ENCODE measurements at regions not wholly inside any gene's neighbourhood (a gene's known extent, or its start where the extent isn't known, plus 50 kb on each side); places are given as distances from the start of the nearest gene placed in this dataset.
"Not testable (repeated sequence)": the region's sequence is repeated elsewhere in the genome, so short reads cannot be mapped to it uniquely, and the experiment has no call there.

DNA sequence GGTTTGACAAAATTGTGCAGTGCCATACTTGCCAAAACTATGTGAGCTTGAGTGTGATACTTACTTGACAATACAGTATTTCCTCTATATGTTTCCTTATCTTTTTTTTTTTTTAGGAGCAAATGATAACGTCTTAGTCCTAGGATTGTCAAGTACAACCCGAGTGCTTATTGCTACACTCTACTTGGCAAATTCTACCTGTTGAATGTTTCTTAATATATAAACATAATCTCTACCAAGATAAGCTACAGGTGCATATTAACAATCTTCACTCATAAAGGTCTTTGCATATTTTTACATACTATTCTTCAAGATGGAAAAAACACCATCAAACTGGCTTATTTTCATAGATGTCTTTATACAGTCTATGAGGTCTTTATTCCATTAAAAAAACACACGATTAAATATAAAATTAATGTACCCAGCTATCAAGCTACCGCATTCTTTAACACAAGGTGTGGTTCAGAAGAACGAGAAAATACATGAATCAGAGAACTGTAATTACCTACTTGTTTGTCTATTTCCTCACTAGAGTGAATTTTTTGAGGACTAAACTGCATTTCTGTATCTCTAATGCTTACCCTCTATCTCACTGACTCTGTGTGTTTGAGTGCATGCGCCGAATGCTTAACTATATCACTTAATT is 76.1 kb upstream of the PDSS1 start:
- ChIA-PET POLR2A (interaction anchor here (0.6 kb wide), 1 partner anchor 611 kb away, joined by 5 read pairs; no protein-coding TSS in a partner anchor), CTCF (no interaction called here)

DNA sequence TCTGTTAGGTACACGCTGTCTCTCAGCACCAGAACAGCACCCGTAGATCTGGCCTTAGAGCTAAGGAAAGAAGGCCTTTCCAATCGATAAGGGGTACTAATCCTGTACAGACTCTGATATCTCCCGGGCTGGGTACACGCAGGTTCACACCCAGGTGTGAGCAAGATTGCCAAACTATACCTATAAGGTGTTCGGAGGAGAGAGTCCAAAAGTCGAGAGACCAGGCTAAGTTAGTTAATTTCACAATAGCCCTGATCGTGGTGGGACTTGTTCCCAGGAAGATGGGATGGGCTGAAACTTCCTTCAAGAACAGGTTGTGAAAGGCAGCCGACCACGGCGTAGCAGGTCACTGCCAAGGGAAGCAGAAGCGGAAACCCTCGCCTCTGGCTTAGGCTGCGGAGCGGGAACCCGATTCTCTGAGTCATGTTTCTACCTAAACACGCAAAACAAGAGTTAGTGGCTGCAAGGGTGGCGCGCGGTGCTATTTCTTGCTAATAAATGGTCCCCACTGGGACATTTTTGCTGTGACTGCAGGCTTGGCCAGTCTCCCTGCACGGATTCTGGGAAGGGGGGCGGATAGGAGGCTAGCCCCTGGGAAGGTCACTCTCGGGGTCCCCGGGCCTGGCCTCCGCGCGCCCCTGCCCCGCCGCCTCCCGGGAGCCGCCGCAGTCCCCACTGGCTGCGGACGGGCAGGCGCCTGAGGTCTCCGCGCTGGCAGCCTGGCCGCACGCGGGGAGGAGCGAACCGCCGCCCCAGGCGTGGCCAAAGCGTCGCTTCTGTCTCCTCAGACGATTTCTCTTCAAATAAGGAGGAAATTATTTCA is 75.4 kb upstream of the PDSS1 start:
- CTCF ChIA-PET = no interaction called here
- POLR2A ChIA-PET = no interaction called here

DNA sequence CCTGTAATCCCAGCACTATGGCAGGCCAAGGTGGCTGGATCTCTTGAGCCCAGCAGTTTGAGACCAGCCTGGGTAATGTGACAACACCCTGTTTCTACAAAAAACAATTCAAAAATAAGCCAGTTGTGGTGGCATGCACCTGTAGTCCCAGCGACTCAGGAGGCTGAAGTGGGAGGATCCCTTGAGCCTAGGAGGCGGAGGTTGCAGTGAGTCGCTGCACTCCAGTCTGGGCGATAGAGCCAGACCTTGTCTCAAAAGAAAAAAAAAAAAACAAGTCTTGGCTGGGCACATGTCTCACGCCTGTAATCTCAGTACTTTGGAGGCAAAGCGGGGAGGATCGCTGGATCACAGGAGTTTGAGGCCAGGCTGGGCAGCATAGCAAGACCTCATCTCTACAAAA is 74.6 kb upstream of the PDSS1 start:
- CTCF ChIA-PET = no interaction called here
- POLR2A ChIA-PET = no interaction called here

DNA sequence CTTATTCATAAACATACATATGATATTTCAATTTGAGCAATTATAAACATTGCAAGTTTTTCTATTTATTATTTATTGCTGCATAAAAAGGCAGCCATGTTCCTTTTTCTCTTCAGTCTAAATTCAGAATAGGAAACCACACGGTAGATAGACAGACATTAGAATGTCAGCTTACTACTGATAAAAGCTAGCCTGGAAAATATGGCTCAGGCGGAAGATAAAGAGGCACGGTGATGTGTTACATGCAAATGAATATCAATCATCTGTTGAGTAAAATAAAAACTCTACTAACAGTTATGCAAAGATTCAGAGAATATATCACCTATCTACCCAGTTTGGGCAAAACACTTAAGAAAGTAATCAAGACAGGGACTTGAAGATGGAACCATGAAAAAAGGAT is 73.5 kb upstream of the PDSS1 start:
- CTCF ChIA-PET = no interaction called here

DNA sequence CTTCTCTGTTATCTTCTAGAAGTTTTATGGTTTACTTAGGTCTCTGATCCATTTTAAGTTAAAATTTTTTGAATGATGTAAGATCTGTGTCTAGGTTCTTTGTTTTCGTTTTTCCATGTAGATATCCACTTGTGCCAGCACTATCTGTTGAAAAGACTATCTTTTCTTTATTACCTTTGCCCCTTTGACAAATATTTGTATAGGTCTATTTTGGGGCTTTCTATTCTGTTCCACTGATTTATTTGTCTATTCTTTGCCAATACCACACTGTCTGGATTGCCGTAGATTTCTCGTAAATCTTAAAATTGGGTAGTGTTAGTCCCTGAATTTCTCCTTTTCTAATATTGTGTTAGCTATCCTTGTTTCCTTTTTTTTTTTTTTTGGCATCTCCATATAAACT is 71.4 kb upstream of the PDSS1 start:
- POLR2A ChIA-PET = no interaction called here
- CTCF ChIA-PET = no interaction called here

More for the DNA sequence above, 73.5 kb upstream of the PDSS1 start:
- POLR2A ChIA-PET = no interaction called here

DNA sequence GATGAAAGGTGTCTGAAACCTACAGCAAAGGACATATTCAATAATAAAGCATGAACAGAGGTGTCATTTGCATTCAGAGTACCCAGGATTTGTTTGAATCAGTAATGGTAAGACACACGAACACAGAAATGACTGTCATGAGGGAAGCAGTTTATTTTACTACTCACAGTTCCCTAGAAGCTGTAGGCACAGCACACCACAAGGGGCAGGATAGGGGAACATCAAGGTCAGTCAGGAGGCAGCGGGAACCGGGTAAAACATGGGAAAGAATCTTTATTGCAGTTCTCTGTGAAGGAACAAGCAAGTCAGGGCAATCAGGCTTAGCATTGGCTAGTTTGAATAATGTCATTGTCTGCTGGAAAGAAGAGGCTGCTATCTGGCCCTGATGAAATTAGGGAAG is 70.2 kb upstream of the PDSS1 start:
- ChIA-PET CTCF (no interaction called here), POLR2A (no interaction called here)

DNA sequence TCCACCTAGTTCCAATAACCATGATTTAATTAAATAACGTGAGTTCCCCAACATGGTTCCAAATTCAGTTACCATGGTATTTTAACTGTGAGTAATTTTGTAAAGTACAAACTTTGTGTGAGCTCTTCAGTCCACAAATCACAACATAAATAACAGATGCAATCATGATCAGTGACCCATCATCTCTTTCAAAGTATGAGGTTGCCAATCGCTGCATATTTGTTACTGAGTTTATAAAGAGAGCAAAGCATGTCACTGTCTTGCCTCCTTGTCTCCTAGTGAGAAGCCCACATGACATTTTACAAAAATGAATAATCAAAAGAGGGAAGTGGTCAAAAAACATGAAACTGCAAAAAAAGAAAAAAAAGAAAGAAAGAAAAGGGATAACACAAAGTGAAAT is 69.1 kb upstream of the PDSS1 start:
- CTCF ChIA-PET = no interaction called here
- POLR2A ChIA-PET = no interaction called here

DNA sequence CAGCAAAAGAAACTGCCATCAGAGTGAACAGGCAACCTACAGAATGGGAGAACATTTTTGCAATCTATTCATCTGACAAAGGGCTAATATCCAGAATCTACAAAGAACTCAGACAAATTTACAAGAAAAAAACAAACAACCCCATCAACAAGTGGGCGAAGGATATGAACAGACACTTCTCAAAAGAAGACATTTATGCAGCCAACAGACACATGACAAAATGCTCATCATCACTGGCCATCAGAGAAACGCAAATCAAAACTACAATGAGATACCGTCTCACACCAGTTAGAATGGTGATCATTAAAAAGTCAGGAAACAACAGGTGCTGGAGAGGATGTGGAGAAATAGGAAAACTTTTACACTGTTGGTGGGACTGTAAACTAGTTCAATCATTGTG is 65.3 kb upstream of the PDSS1 start:
- POLR2A ChIA-PET, CTCF ChIA-PET: not testable (repeated sequence)

DNA sequence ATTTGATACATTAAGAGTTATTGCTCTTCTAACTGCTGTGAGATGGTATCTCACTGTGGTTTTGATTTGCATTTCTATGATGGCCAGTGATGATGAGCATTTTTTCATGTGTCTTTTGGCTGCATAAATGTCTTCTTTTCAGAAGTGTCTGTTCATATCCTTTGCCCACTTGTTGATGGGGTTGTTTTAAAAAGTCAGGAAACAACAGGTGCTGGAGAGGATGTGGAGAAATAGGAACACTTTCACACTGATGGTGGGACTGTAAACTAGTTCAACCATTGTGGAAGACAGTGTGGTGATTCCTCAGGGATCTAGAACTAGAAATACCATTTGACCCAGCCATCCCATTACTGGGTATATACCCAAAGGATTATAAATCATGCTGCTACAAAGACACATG is 63.4 kb upstream of the PDSS1 start:
- POLR2A ChIA-PET, CTCF ChIA-PET: not testable (repeated sequence)

DNA sequence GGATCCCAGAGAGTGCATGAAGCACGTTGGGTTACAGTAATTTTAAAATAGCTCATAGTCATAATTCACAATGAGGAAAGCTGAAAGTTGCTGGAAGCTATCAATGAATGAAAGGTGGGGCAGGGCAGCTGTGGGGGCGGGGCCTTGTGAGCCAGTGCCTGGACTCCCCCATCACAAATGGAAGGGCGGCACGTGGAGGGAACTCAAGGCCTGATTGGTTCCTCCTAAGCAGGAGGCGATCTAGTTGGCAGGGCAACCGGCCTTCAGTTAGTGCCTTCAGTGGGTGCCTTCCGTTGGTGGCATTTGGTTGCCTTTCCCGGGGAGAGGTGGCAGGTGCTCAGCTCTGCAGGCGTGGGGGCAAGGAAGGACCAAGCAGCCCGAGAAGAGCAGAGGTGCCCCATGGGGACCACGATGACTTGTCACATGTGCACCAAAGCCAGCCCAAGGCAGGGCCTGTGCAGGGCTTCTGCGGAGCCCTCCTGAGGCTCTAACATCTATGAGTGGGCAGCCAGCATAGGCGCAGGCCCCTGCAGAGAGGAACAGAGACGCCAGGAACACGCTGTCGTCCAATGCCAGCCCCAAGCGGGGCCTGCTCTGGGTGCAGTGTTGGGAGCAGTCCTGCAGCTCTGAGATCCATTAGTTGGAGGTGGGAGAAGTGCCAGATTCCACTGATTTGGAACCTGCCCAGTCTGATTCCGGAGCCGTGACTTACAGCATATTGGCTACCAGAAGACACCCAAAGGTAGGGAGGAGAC is 59.8 kb upstream of the PDSS1 start:
- ChIA-PET POLR2A (no interaction called here), CTCF (no interaction called here)

DNA sequence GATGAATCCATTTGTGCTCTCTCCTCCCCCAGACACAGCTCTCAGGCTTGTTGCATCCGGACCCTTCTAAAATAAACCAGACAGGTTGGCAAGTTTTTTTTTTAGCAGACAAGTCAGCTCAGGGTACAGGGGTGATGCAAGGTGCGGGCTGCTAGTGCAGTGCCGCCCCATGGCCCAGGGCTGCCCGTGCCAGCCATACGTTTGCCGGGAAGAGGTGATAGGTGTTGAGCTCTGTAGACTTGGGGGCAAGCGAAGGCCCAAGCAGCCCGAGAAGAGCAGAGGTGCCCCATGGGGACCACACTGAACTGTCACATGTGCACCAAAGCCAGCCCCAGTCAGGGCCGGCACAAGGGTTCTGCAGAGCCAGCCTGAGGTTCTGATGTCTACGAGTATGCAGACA is 57.1 kb upstream of the PDSS1 start:
- ChIA-PET POLR2A (no interaction called here), CTCF (no interaction called here)

DNA sequence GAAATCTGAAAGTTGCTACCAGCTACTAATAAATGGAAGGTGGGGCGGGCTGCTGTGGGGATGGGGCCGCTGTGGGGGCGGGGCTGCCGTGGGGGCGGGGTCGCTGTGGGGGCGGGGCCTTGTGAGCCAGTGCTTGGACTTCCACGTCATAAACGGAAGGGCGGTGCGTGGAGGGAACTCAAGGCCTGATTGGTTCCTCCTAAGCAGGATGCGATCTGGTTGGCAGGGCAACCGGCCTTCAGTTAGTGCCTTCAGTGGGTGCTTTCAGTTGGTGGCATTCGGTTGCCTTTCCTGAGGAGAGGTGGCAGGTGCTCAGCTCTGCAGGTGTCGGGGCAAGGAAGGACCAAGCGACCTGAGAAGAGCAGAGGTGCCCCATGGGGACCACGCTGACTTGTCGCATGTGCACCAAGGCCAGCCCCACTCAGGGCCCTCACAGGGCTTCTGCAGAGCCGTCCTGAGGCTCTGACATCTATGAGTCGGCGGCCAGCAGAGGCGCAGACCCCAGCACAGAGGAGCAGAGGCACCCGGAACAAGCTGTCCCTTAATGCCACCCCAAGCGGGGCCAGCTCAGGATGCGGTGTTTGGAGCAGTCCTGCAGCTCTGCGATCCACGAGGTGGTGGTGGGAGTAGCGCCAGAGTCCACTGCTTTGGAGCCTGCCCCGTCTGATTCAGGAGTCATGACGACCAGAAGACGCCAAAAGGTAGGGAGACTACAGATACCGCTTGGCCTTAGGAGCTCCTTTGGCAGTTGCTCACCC is 54.4 kb upstream of the PDSS1 start:
- CTCF ChIA-PET = interaction anchor here (0.6 kb wide), 1 partner anchor 67 kb away, joined by 3 read pairs; no protein-coding TSS in a partner anchor
- POLR2A ChIA-PET = no interaction called here

DNA sequence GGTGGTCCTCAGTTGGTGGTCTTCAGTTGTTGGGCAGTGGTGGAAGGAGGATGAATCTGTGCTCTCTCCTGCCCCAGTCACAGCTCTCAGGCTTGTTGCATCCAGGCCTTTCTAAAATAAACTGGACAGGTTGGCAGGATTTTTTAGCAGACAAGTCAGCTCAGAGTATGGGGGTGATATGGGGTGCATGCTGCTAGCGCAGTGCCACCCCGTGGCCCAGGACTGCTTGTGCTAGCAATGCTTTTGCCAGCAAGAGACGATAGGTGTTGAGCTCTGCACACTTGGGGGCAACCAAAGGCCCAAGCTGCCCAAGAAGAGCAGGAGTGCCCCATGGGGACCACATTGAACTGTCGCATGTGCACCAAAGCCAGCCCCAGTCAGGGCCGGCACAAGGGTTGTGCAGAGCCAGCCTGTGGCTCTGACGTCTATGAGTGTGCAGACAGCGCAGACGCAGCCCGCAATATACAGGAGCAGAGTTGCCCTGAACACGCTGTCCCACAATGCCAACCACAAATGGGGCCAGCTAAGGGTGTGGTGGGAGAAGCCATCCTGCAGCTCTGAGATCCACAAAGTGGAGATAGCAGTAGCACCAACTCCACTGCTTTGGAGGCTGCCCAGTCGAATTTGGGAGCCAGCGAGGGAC is 49.8 kb upstream of the PDSS1 start:
- CTCF ChIA-PET = no interaction called here

More for the DNA sequence above, 49.8 kb upstream of the PDSS1 start:
- POLR2A ChIA-PET = no interaction called here
